ENCODE measurements at regions not wholly inside any gene's neighbourhood (a gene's known extent, or its start where the extent isn't known, plus 50 kb on each side); places are given as distances from the start of the nearest gene placed in this dataset.
A peak's percentile ranks its signal among the peaks of the same experiment; 100 is the strongest.
"Not testable (repeated sequence)": the region's sequence is repeated elsewhere in the genome, so short reads cannot be mapped to it uniquely, and the experiment has no call there.

GRCh38 chr20:48329676-48330664, 497.8 kb downstream of the PREX1 start:
- H3K36me3 ChIP-seq (ENCODE audit: control insufficient read depth in 1 of 2, insufficient read depth in 2 of 2, low read length in 1 of 2) = no peaks in the 10 kb centered on the region
- ATAC-seq (ENCODE audit: low FRiP score) (no peak), DNase-seq (no peak)
- H3K4me3 ChIP-seq (ENCODE audit: low read length in 2 of 2) = no peak overlapping the region
- H3K9me3 ChIP-seq (ENCODE audit: control insufficient read depth, low read length) = no peaks in the 10 kb centered on the region
- intact Hi-C loops (cut with DNase I) = no loop called here
- no peaks in the 10 kb centered on the region for H3K4me1 ChIP-seq (ENCODE audit: control insufficient read depth in 1 of 2, insufficient read depth in 2 of 2, low read length in 2 of 2)
- no peak overlapping the region for H3K27ac ChIP-seq (ENCODE audit: low read depth in 1 of 2, low read length in 2 of 2)
- H3K27me3 ChIP-seq (ENCODE audit: control insufficient read depth in 1 of 2, insufficient read depth in 2 of 2, low read length in 1 of 2) = no peaks in the 10 kb centered on the region
- 89 to 90% methylated on average over 8 of the region's 8 CpGs for WGBS, 2 donors

- H3K4me3 ChIP-seq (ENCODE audit: low read length in 2 of 2) = no peak overlapping the region
- H3K27me3 ChIP-seq (ENCODE audit: control insufficient read depth in 1 of 2, insufficient read depth in 2 of 2, low read length in 1 of 2) = no peaks in the 10 kb centered on the region
- ATAC-seq (ENCODE audit: low FRiP score) (no peak), DNase-seq (no peak)
- intact Hi-C loops (cut with DNase I) = no loop called here
- no peak overlapping the region for H3K27ac ChIP-seq (ENCODE audit: low read depth in 1 of 2, low read length in 2 of 2)
- WGBS, 2 donors = 69 to 77% methylated on average over 4 of the region's 4 CpGs
- H3K4me1 ChIP-seq (ENCODE audit: control insufficient read depth in 1 of 2, insufficient read depth in 2 of 2, low read length in 2 of 2) = no peaks in the 10 kb centered on the region
- H3K36me3 ChIP-seq (ENCODE audit: control insufficient read depth in 1 of 2, insufficient read depth in 2 of 2, low read length in 1 of 2) = no peaks in the 10 kb centered on the region
- no peaks in the 10 kb centered on the region for H3K9me3 ChIP-seq (ENCODE audit: control insufficient read depth, low read length)
These were observed 498.7 kb downstream of the PREX1 start for GRCh38 chr20:48329031-48329615.

- DNase-seq; intact Hi-C loops (cut with DNase I); H3K9me3 ChIP-seq (ENCODE audit: control insufficient read depth, low read length); H3K4me3 ChIP-seq (ENCODE audit: low read length in 2 of 2); H3K27me3 ChIP-seq (ENCODE audit: control insufficient read depth in 1 of 2, insufficient read depth in 2 of 2, low read length in 1 of 2); ATAC-seq (ENCODE audit: low FRiP score); H3K4me1 ChIP-seq (ENCODE audit: control insufficient read depth in 1 of 2, insufficient read depth in 2 of 2, low read length in 2 of 2); H3K36me3 ChIP-seq (ENCODE audit: control insufficient read depth in 1 of 2, insufficient read depth in 2 of 2, low read length in 1 of 2); H3K27ac ChIP-seq (ENCODE audit: low read depth in 1 of 2, low read length in 2 of 2): not testable (repeated sequence)
- WGBS, 2 donors = 94 to 99% methylated on average over 7 to 8 of the region's 8 CpGs
These were observed 500.0 kb downstream of the PREX1 start for GRCh38 chr20:48327848-48328247.

GRCh38 chr20:48326868-48327267, 500.9 kb downstream of the PREX1 start:
- DNase-seq = no peak
- no peaks in the 10 kb centered on the region for H3K4me1 ChIP-seq (ENCODE audit: control insufficient read depth in 1 of 2, insufficient read depth in 2 of 2, low read length in 2 of 2)
- H3K27me3 ChIP-seq (ENCODE audit: control insufficient read depth in 1 of 2, insufficient read depth in 2 of 2, low read length in 1 of 2) = no peaks in the 10 kb centered on the region
- H3K9me3 ChIP-seq (ENCODE audit: control insufficient read depth, low read length) = no peaks in the 10 kb centered on the region
- WGBS, 2 donors = 22 to 27% methylated on average over 11 of the region's 11 CpGs
- no peaks in the 10 kb centered on the region for H3K36me3 ChIP-seq (ENCODE audit: control insufficient read depth in 1 of 2, insufficient read depth in 2 of 2, low read length in 1 of 2)
- H3K4me3 ChIP-seq (ENCODE audit: low read length in 2 of 2) = no peak overlapping the region
- intact Hi-C loops (cut with DNase I) = no loop called here
- no peak overlapping the region for H3K27ac ChIP-seq (ENCODE audit: low read depth in 1 of 2, low read length in 2 of 2)
- ATAC-seq (ENCODE audit: low FRiP score) = peak; percentile 43

GRCh38 chr20:48326434-48326691, 501.4 kb downstream of the PREX1 start:
- 95 to 97% methylated on average over 4 of the region's 4 CpGs for WGBS, 2 donors
- Histone ChIP-seq H3K27ac (ENCODE audit: low read depth in 1 of 2, low read length in 2 of 2) (no peak overlapping the region), H3K4me3 (ENCODE audit: low read length in 2 of 2) (no peak overlapping the region), H3K27me3 (ENCODE audit: control insufficient read depth in 1 of 2, insufficient read depth in 2 of 2, low read length in 1 of 2) (no peaks in the 10 kb centered on the region), H3K4me1 (ENCODE audit: control insufficient read depth in 1 of 2, insufficient read depth in 2 of 2, low read length in 2 of 2) (no peaks in the 10 kb centered on the region), H3K9me3 (ENCODE audit: control insufficient read depth, low read length) (no peaks in the 10 kb centered on the region), H3K36me3 (ENCODE audit: control insufficient read depth in 1 of 2, insufficient read depth in 2 of 2, low read length in 1 of 2) (no peaks in the 10 kb centered on the region)
- DNase-seq (no peak), ATAC-seq (ENCODE audit: low FRiP score) (peak; percentile 39)
- intact Hi-C loops (cut with DNase I) = no loop called here

- no peak for DNase-seq
- no peak for ATAC-seq (ENCODE audit: low FRiP score)
- H3K4me3 ChIP-seq (ENCODE audit: low read length in 2 of 2) = no peak overlapping the region
These were observed 502.0 kb downstream of the PREX1 start for GRCh38 chr20:48325656-48326433.

GRCh38 chr20:48324744-48325143, 503.1 kb downstream of the PREX1 start:
- no peak for DNase-seq
- intact Hi-C loops (cut with DNase I) = no loop called here
- 95 to 97% methylated on average over 4 of the region's 4 CpGs for WGBS, 2 donors

More at GRCh38 chr20:48325656-48326433, 502.0 kb downstream of the PREX1 start:
- Histone ChIP-seq H3K9me3 (ENCODE audit: control insufficient read depth, low read length) (no peaks in the 10 kb centered on the region), H3K36me3 (ENCODE audit: control insufficient read depth in 1 of 2, insufficient read depth in 2 of 2, low read length in 1 of 2) (no peaks in the 10 kb centered on the region), H3K27me3 (ENCODE audit: control insufficient read depth in 1 of 2, insufficient read depth in 2 of 2, low read length in 1 of 2) (no peaks in the 10 kb centered on the region), H3K4me1 (ENCODE audit: control insufficient read depth in 1 of 2, insufficient read depth in 2 of 2, low read length in 2 of 2) (no peaks in the 10 kb centered on the region), H3K27ac (ENCODE audit: low read depth in 1 of 2, low read length in 2 of 2) (no peak overlapping the region)
- 89% methylated on average over 31 of the region's 31 CpGs for WGBS, 2 donors
- intact Hi-C loops (cut with DNase I) = no loop called here

GRCh38 chr20:48321271-48321670, 506.5 kb downstream of the PREX1 start:
- Histone ChIP-seq H3K36me3 (ENCODE audit: control insufficient read depth in 1 of 2, insufficient read depth in 2 of 2, low read length in 1 of 2) (no peaks in the 10 kb centered on the region), H3K27ac (ENCODE audit: low read depth in 1 of 2, low read length in 2 of 2) (no peak overlapping the region), H3K4me3 (ENCODE audit: low read length in 2 of 2) (no peak overlapping the region), H3K4me1 (ENCODE audit: control insufficient read depth in 1 of 2, insufficient read depth in 2 of 2, low read length in 2 of 2) (no peaks in the 10 kb centered on the region), H3K27me3 (ENCODE audit: control insufficient read depth in 1 of 2, insufficient read depth in 2 of 2, low read length in 1 of 2) (no peaks in the 10 kb centered on the region), H3K9me3 (ENCODE audit: control insufficient read depth, low read length) (no peaks in the 10 kb centered on the region)
- WGBS, 2 donors = 90 to 93% methylated on average over 6 of the region's 6 CpGs
- intact Hi-C loops (cut with DNase I) = no loop called here
- DNase-seq (no peak), ATAC-seq (ENCODE audit: low FRiP score) (no peak)

More at GRCh38 chr20:48324744-48325143, 503.1 kb downstream of the PREX1 start:
- no peak overlapping the region for H3K4me3 ChIP-seq (ENCODE audit: low read length in 2 of 2)
- H3K27me3 ChIP-seq (ENCODE audit: control insufficient read depth in 1 of 2, insufficient read depth in 2 of 2, low read length in 1 of 2) = no peaks in the 10 kb centered on the region
- H3K9me3 ChIP-seq (ENCODE audit: control insufficient read depth, low read length) = no peaks in the 10 kb centered on the region
- H3K27ac ChIP-seq (ENCODE audit: low read depth in 1 of 2, low read length in 2 of 2) = no peak overlapping the region
- no peaks in the 10 kb centered on the region for H3K4me1 ChIP-seq (ENCODE audit: control insufficient read depth in 1 of 2, insufficient read depth in 2 of 2, low read length in 2 of 2)
- no peaks in the 10 kb centered on the region for H3K36me3 ChIP-seq (ENCODE audit: control insufficient read depth in 1 of 2, insufficient read depth in 2 of 2, low read length in 1 of 2)
- no peak for ATAC-seq (ENCODE audit: low FRiP score)

All from aorta (tissue), 5 donors.